ENCODE measurements at regions not wholly inside any gene's neighbourhood (a gene's known extent, or its start where the extent isn't known, plus 50 kb on each side); places are given as distances from the start of the nearest gene placed in this dataset.

DNA sequence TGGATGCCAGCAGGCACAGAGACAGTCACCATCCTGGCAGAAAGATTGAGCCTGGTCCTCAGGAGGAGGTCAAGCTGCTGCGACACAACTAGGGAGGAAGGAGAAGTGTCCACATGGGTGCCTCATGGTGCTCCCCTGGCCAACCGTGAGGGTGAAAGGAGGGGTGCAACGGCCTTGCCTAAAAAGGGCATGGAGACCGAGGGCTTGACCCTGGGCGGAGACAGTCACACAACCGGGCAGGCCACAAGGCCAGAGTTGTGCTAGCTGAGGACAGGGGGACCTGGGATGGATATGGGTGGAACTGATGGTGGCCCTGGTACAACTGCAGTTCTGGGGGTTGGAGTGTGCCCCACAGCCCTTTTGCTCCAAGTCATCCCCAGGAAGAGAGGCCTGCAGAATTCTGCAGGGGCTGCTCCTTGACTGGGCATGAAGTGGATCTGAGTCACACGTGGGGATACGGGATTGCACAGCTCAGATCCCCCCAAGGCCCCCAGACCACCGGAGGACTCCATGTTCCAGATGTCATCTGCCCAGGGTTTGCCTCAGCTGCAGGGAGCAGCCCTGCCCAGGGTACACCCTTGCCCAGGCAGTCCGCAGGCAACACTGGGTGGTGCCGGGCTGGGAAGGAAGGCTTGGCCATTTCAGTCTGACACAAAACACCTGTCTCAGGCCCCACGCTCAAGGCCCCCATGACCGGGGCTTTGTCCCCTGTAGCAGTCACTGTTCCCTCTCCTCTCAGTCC is 602.3 kb upstream of the MGMT start:
- H3K4me1 Mint-ChIP-seq, result peaks cover 3% of the 10 kb centered on the region
- no peak overlapping the region for H3K4me3 Mint-ChIP-seq
- H3K9me3 ChIP-seq (ENCODE audit: control insufficient read depth, low read length, poor library complexity, severe bottlenecking), result no peaks in the 10 kb centered on the region
- ATAC-seq (no peak), DNase-seq (no peak)
- no peaks in the 10 kb centered on the region for H3K36me3 Mint-ChIP-seq (ENCODE audit: low read depth)
- no peak overlapping the region for H3K27ac Mint-ChIP-seq
- H3K27me3 Mint-ChIP-seq, result no peaks in the 10 kb centered on the region

DNA sequence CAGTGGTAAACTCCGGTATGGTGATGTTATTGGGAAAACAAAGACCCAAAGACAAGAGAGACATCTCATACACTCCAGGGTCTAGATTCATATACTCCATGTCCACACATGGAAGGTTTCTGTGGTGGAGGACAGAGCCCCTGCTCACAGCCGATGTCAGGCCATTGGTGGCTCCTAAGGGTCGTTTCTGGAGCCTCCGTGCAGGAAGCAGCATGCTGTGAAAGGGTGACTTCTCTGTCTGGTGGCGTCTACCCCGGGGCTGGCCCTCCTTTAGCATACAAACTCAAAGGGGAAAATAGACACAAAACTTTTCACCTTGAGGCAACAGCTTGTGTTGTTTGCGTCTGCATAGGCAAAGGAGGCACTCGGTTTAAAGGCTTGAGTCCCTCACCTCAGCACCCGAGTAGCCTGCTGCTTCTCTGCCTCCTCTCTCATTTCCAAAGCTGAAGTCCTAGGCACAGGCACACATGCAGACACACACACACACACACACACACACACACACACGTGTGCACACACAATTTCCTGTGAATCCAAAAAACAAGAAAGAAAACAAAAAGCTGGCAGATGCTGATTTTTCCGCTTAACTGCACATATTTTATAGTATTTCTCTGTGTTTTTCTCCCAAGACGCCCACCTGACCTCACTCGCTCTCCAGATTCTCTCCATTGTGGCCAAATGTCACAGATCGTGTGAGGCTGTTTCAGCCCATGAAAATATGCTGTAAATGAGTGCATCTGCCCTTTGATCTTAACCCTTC is 601.4 kb upstream of the MGMT start:
- DNase-seq, result no peak

DNA sequence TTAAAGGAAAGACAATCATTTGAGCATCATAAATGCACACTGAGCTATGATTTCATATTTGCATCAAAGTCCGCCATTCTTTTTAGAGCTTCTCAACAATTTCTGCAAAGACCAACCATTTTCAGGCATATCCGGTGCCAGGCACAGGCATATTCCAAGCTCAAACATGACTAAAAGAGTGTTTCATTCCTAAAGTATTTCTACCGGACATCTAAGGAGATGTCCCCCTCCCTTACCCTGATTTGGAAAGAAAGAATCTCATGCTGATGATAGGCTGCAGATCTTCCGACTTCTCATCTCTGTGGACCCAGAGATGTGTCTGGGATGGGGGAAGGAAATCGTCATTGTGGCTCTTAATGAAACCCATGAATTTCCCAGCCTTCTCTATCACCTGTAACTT is 600.5 kb upstream of the MGMT start:
- ATAC-seq, result no peak
- no peak for DNase-seq
- Mint-ChIP-seq H3K36me3 (ENCODE audit: low read depth) (no peaks in the 10 kb centered on the region), H3K4me3 (no peak overlapping the region), H3K27me3 (no peaks in the 10 kb centered on the region), H3K4me1 (peaks cover 3% of the 10 kb centered on the region), H3K27ac (no peak overlapping the region)
- no peaks in the 10 kb centered on the region for H3K9me3 ChIP-seq (ENCODE audit: control insufficient read depth, low read length, poor library complexity, severe bottlenecking)

More for the DNA sequence above, 601.4 kb upstream of the MGMT start:
- Mint-ChIP-seq H3K27ac (no peak overlapping the region), H3K27me3 (no peaks in the 10 kb centered on the region), H3K4me1 (peaks cover 3% of the 10 kb centered on the region), H3K4me3 (no peak overlapping the region), H3K36me3 (ENCODE audit: low read depth) (no peaks in the 10 kb centered on the region)
- no peak for ATAC-seq
- no peaks in the 10 kb centered on the region for H3K9me3 ChIP-seq (ENCODE audit: control insufficient read depth, low read length, poor library complexity, severe bottlenecking)

DNA sequence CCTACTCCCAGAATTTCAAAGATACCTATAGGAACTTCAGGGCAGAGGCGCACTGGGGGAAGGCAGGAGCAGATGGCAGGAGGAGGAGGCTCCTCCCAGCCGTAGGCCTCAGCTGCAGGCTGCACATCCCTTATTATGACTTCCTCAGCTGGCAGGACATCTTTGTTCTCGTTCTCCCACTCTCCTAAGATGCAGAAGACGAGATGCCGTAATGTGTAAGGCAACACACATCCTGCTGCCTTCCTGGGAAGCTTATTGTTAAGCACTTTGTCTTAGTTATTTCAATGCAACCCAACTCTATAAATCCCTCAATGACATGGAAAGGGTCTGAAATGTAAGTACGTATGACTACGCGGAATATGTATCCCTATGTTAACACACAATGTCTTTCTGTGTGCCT is 599.8 kb upstream of the MGMT start:
- Mint-ChIP-seq H3K27me3 (no peaks in the 10 kb centered on the region), H3K4me3 (no peak overlapping the region)
- ATAC-seq, result no peak

DNA sequence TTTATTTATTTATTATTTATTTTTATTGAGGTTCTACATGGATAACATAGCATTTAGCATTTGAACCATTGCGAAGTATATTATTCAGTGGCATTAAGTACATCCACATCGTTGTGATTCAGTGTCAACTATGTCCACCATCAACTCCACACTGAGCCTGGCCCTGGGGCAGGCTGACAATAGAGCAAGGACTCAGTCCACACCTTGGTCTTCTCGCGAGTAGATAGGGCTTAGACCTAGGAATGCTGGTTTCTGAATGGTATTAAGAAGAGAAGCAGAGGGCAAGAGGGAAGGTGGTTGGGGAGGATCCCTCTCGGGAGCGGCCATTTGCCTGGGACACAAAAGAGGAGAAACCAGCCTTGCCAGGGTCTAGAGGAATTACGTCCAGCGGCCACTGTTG is 599.2 kb upstream of the MGMT start:
- no peak for DNase-seq
- no peak overlapping the region for H3K4me3 Mint-ChIP-seq
- peaks cover 3% of the 10 kb centered on the region for H3K4me1 Mint-ChIP-seq
- H3K9me3 ChIP-seq (ENCODE audit: control insufficient read depth, low read length, poor library complexity, severe bottlenecking), result no peaks in the 10 kb centered on the region
- no peak for ATAC-seq
- H3K27me3 Mint-ChIP-seq, result no peaks in the 10 kb centered on the region
- no peaks in the 10 kb centered on the region for H3K36me3 Mint-ChIP-seq (ENCODE audit: low read depth)
- H3K27ac Mint-ChIP-seq, result no peak overlapping the region

More for the DNA sequence above, 599.8 kb upstream of the MGMT start:
- peaks cover 3% of the 10 kb centered on the region for H3K4me1 Mint-ChIP-seq
- H3K9me3 ChIP-seq (ENCODE audit: control insufficient read depth, low read length, poor library complexity, severe bottlenecking), result no peaks in the 10 kb centered on the region
- DNase-seq, result no peak
- no peak overlapping the region for H3K27ac Mint-ChIP-seq
- no peaks in the 10 kb centered on the region for H3K36me3 Mint-ChIP-seq (ENCODE audit: low read depth)

DNA sequence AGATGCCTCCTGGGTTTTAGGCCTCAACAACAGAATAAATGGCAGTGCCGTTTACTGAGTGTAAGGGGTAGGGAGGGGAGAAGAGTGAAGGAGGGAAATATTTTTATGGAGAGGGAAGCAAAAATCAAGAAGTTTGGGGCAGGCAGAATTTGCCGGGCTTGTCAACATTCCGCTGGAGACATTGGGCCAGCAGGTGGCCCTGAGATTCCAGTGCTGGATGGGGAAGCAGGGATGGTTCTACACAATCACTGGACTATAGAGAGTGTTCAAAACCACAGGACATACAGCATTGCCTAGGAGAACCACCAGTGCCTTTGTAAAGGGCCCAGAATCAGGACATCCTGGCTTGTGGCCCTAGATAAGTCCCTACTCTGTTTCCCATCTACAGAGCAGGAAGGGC is 598.6 kb upstream of the MGMT start:
- Mint-ChIP-seq H3K4me3 (no peak overlapping the region), H3K36me3 (ENCODE audit: low read depth) (no peaks in the 10 kb centered on the region), H3K27me3 (no peaks in the 10 kb centered on the region), H3K27ac (no peak overlapping the region), H3K4me1 (peaks cover 3% of the 10 kb centered on the region)
- no peak for DNase-seq
- ATAC-seq, result no peak
- H3K9me3 ChIP-seq (ENCODE audit: control insufficient read depth, low read length, poor library complexity, severe bottlenecking), result no peaks in the 10 kb centered on the region

DNA sequence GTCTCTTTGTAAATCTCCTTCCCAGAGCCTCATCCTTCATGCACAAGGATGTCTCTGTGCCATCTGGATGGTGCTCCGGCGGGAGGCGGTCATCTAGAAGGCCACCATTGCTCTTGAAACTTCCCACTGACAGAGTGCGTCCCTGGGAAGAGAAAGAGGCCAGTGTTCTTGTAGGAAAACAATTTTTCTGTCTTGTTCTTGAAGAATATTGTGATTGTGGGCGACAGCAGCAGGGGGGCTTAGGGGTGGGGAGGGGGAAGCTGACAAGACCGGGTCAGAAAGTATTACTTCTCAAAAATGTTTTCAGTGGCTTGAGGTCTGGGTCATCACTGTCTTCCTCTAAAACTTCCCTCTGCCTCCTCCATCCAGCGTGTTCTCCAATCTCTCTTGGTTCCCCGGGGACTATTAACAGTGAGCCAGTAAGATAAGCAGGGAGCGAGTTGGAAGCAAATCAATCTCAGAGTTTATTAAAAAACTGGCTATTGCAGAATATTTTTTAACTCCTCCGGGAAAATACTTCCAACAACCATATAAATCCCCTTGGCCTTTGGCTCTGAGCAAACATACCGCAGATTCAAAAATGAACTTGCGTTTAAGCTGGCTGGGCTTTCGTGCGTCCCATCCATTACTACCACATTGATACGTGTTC is 597.8 kb upstream of the MGMT start:
- Mint-ChIP-seq H3K27me3 (no peaks in the 10 kb centered on the region), H3K4me1 (peaks cover 3% of the 10 kb centered on the region), H3K27ac (no peak overlapping the region), H3K36me3 (ENCODE audit: low read depth) (no peaks in the 10 kb centered on the region), H3K4me3 (no peak overlapping the region)
- DNase-seq, result no peak
- no peak for ATAC-seq
- no peaks in the 10 kb centered on the region for H3K9me3 ChIP-seq (ENCODE audit: control insufficient read depth, low read length, poor library complexity, severe bottlenecking)

DNA sequence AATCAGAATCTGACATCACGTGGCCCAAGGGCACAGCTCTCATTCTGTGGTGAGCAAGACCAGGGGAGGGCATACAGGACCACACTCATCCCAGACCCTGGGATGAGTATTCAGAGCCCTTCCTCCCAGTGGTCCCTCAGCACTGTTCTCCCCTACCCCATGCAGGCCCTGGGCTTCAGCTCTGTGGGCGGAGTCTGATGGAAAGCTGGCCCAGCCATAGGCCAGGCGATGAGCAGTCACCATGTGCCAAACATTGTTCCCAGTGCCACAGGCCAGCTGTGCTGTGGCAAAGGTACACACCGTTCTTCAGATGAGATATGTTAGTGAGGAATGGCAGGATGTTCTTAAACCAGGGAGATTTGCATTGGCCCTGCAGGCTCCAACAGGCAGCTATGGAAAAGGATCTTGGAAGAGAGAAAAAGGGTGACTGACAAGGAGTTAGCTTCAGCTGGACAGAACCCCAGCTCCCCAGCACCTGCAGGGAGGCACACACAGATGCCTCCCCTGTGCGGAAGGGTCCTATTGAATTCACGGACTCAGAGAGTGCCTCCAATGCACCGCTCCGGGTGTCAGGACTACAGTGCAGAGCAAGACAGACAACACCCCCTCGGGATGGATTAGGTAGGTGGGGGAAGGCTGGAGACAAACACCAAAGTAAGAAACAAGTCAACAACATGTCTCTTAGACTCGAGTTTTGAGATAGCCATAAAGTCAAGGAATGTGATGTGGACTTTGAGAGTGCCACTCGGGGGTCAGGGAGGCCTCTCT is 596.0 kb upstream of the MGMT start:
- DNase-seq (no peak), ATAC-seq (no peak)
- H3K9me3 ChIP-seq (ENCODE audit: control insufficient read depth, low read length, poor library complexity, severe bottlenecking), result no peaks in the 10 kb centered on the region
- no peaks in the 10 kb centered on the region for H3K36me3 Mint-ChIP-seq (ENCODE audit: low read depth)
- H3K4me3 Mint-ChIP-seq, result no peak overlapping the region
- peaks cover under 1% of the 10 kb centered on the region for H3K4me1 Mint-ChIP-seq
- no peaks in the 10 kb centered on the region for H3K27me3 Mint-ChIP-seq
- H3K27ac Mint-ChIP-seq, result no peak overlapping the region

DNA sequence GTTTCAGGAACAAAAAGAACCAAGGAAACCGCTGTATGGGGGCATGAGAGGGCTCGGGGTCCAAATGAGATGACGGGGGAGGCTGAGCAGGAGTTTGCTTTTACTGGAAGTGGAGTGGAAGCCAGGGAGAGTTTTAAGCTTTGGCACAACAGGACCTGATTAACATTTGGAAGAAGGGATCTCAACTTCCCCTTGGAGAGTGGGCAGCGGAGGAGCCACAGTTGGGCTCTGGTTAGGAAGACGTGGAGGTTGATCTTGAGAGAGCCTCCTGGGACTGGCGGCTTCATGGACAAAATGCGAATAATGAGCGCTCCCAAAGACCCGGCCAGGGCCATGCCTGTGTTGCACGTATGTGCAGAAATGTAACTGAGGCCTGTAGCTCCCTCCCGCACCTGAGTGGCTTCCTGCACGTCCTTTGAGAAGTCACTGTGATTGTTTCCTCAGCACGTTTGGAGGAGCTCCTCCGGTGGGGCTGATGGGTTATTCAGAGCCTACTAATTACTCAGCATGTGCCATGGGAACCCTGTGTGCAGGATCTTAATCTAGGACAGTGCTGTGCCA is 595.3 kb upstream of the MGMT start:
- no peak for DNase-seq
- H3K36me3 Mint-ChIP-seq (ENCODE audit: low read depth), result no peaks in the 10 kb centered on the region

DNA sequence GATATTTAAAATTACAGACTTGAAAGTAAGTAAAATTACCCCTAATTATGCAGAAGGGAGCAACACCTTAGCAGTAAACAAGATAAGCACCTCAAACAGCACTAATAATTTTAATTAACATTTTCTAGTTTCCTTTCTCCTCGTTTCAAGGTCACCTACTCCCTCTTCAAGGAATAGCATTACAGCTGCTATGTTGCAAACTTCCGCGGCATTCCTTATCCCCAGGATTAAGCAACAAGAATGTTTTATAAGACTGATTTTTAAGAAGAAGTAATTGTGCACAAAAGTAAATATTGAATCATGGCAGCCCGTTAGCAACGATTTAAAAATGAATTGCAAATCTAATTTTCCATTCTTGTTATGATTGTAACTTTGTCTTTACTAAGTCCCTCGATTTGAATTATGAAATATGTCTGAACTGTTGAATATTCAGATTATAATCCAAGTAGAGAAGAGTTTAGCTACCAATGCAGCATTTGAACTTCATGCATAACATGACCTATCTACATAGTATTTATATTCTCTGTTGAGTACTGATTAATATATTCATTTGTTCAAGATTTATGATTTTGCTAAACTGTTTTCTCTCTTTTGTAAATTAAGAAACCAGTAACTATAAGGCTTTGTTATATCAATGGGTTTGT is 593.5 kb upstream of the MGMT start:
- peaks cover 4% of the 10 kb centered on the region for H3K27me3 Mint-ChIP-seq
- H3K36me3 Mint-ChIP-seq (ENCODE audit: low read depth), result no peaks in the 10 kb centered on the region
- H3K4me3 Mint-ChIP-seq, result no peak overlapping the region
- H3K4me1 Mint-ChIP-seq, result no peaks in the 10 kb centered on the region
- H3K9me3 ChIP-seq (ENCODE audit: control insufficient read depth, low read length, poor library complexity, severe bottlenecking), result no peaks in the 10 kb centered on the region
- ATAC-seq, result no peak
- DNase-seq, result no peak
- H3K27ac Mint-ChIP-seq, result no peak overlapping the region

More for the DNA sequence above, 595.3 kb upstream of the MGMT start:
- H3K9me3 ChIP-seq (ENCODE audit: control insufficient read depth, low read length, poor library complexity, severe bottlenecking), result no peaks in the 10 kb centered on the region
- Mint-ChIP-seq H3K27me3 (no peaks in the 10 kb centered on the region), H3K4me3 (no peak overlapping the region), H3K4me1 (no peaks in the 10 kb centered on the region), H3K27ac (no peak overlapping the region)
- ATAC-seq, result no peak

DNA sequence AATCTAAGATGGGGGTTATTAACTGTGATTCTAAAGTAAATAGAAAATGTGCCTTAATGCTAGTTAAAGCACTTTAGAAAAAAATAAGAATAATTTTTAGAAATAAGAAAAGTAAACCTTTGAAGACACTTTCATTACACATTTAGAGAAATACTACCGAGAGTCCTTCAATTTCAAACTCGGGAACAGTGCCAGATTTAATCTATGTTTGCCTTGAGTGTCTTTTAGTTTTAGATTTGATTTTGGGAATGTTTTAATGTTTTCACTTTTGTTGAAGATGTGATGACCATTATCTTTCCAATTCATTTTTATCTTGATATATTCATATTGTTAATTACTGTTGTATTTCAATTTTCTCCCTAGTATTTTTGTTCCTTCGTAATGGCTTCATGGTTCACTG is 592.7 kb upstream of the MGMT start:
- Mint-ChIP-seq H3K4me1 (no peaks in the 10 kb centered on the region), H3K27me3 (peaks cover 4% of the 10 kb centered on the region), H3K36me3 (ENCODE audit: low read depth) (no peaks in the 10 kb centered on the region), H3K4me3 (no peak overlapping the region), H3K27ac (no peak overlapping the region)
- no peaks in the 10 kb centered on the region for H3K9me3 ChIP-seq (ENCODE audit: control insufficient read depth, low read length, poor library complexity, severe bottlenecking)
- DNase-seq, result no peak
- ATAC-seq, result no peak

DNA sequence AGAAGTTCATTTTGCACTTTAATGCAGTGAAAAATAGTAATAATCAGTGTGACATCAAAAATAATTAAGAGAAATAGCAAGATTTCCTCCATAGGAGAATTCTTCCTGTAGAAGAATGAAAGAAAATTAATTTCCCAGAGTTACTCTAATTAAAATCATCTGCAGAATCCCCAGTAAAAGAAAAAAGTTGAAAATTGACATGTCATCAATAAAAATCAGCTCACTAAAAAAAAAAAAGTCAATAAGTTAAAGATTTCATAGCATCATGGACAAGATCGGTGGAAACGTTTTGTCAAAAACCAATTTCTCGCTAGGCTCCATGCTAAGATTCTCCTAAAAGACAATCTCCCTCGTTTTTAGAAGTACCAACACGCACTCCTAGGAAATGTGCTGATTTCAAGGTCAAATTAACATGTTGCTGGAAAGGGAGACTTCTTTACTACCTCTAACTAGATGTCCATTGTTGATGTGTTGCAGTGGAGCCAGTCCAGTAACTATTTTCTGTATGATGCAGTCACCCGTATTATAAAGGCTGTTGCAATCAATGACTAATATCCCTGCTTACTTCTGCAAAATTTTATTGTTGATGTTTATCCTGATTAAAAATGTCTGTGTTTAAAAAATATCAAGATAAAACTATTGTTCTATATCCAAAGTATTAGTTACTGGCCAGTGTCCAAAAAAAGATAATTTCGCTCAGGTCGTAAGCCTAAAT is 591.9 kb upstream of the MGMT start:
- H3K4me3 Mint-ChIP-seq, result no peak overlapping the region
- H3K9me3 ChIP-seq (ENCODE audit: control insufficient read depth, low read length, poor library complexity, severe bottlenecking), result no peaks in the 10 kb centered on the region
- H3K4me1 Mint-ChIP-seq, result no peaks in the 10 kb centered on the region
- H3K27ac Mint-ChIP-seq, result no peak overlapping the region
- H3K27me3 Mint-ChIP-seq, result peaks cover 4% of the 10 kb centered on the region
- DNase-seq (no peak), ATAC-seq (no peak)
- H3K36me3 Mint-ChIP-seq (ENCODE audit: low read depth), result no peaks in the 10 kb centered on the region

Measured in T-helper 17 cell (primary cell).